Loucy (cell line): ENCODE measurements at regions not wholly inside any gene's neighbourhood (a gene's known extent, or its start where the extent isn't known, plus 50 kb on each side); places are given as distances from the start of the nearest gene placed in this dataset.

Experiments
- EZH2phosphoT487 ChIP-seq: fragments of 200-600 bp; IDR thresholded peaks from 2 replicates; pipeline ENCODE4 v1.6.1; 2018; ENCODE audit warnings: antibody characterized with exemption, mild to moderate bottlenecking, moderate library complexity, borderline replicate concordance
- TF ChIP-seq, protein P1 (sequence below): fragments of 200-600 bp; sonication (generic); conservative IDR thresholded peaks from 2 replicates; pipeline ENCODE4 v1.5.1; 2014; ENCODE audit warnings: mild to moderate bottlenecking, antibody characterized with exemption, low read length

DNA sequence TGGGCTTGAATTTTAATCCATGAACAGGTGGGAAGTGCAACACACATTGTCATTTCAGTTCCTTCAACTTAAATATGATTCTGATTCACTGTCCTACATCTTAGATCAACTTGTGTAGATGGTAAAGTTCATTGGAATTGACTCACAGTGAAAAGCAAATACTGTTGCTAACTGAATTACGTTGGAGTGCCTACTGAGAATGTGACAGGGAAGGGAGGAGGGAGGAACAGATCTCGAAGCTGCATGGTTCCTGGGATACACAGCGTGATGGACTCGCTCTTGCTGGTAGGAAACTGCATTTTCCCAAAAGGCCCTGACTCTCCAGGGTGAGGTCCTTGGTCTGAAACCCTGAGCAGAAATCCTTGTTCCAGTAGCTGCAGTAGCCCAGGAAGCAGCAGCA is 284.2 kb downstream of the USP46 start:
- TF ChIP-seq, protein P1, sequence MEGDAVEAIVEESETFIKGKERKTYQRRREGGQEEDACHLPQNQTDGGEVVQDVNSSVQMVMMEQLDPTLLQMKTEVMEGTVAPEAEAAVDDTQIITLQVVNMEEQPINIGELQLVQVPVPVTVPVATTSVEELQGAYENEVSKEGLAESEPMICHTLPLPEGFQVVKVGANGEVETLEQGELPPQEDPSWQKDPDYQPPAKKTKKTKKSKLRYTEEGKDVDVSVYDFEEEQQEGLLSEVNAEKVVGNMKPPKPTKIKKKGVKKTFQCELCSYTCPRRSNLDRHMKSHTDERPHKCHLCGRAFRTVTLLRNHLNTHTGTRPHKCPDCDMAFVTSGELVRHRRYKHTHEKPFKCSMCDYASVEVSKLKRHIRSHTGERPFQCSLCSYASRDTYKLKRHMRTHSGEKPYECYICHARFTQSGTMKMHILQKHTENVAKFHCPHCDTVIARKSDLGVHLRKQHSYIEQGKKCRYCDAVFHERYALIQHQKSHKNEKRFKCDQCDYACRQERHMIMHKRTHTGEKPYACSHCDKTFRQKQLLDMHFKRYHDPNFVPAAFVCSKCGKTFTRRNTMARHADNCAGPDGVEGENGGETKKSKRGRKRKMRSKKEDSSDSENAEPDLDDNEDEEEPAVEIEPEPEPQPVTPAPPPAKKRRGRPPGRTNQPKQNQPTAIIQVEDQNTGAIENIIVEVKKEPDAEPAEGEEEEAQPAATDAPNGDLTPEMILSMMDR, result no peak
- TF ChIP-seq EZH2phosphoT487, result no peak
